Endothelial cell of umbilical vein (primary cell): ENCODE measurements at regions not wholly inside any gene's neighbourhood (a gene's known extent, or its start where the extent isn't known, plus 50 kb on each side); places are given as distances from the start of the nearest gene placed in this dataset.

Experiments used
- BruUV-seq: library from RNA; stranded (reverse); fragments of 400-500 nt; replicated peaks from 2 replicates; lab custom pipeline; 2021; lab: Mats Ljungman, UMichigan
- CTCF ChIA-PET: fragments of 300-600, 350-600 bp; sonication (Branson Sonifier 250); formaldehyde crosslinking; loops from one replicate; lab custom pipeline; 2021; ENCODE audit warnings: antibody characterized with exemption, inconsistent platforms; lab: Charles Lee
- POLR2A ChIA-PET: fragments of 300-600, 350-600 bp; sonication (Branson Sonifier 250); formaldehyde crosslinking; loops from one replicate; lab custom pipeline; 2021; ENCODE audit warnings: antibody characterized with exemption, inconsistent platforms; lab: Charles Lee
- DNase-seq: peaks from one replicate; pipeline ENCODE4 v3.0.0-alpha.2; 2011; ENCODE audit warnings: low read depth, low spot score
- FAIRE-seq: peaks from 2 replicates; lab custom pipeline; 2011; peaks lifted over from hg19 to GRCh38; lab: Jason Lieb, UNC
- H2AFZ ChIP-seq: 2 replicates; pipeline ENCODE4 v1.6.0; 2012; ENCODE audit warnings: low read depth, low read length, control low read depth, inconsistent platforms
- H3K27ac ChIP-seq: 2 replicates; pipeline ENCODE4 v1.5.1; 2011; ENCODE audit warnings: low read depth, mild to moderate bottlenecking, control low read depth, low read length, moderate library complexity; ENCODE audit not compliant: insufficient read depth
- H3K27me3 ChIP-seq, 2 experiments: 2 replicates each; pipeline versions ENCODE4 v1.6.0 to v1.6.1; 2011; ENCODE audit warnings: low read length in 2 of 2, mixed read lengths in 1 of 2; ENCODE audit not compliant: control insufficient read depth in 2 of 2, insufficient read depth in 2 of 2
- H3K36me3 ChIP-seq, 2 experiments: 2 replicates in 1 of 2; 3 replicates in 1 of 2; pipeline ENCODE4 v1.5.1; 2011; ENCODE audit warnings: low read length in 2 of 2, mild to moderate bottlenecking in 1 of 2, moderate library complexity in 1 of 2; ENCODE audit not compliant: control insufficient read depth in 2 of 2, insufficient read depth in 2 of 2; ENCODE audit errors: extremely low read depth in 1 of 2
- H3K4me1 ChIP-seq: 3 replicates; pipeline ENCODE4 v1.5.1; 2011; ENCODE audit warnings: mild to moderate bottlenecking, low read length; ENCODE audit not compliant: control insufficient read depth, insufficient read depth; ENCODE audit errors: extremely low read depth
- H3K4me2 ChIP-seq: 2 replicates; pipeline ENCODE4 v1.6.1; 2011; ENCODE audit warnings: low read length, control low read depth, mixed read lengths; ENCODE audit not compliant: insufficient read depth
- H3K4me3 ChIP-seq, 3 experiments: fragments of 200-600 bp in 1 of 3; sonication (generic), shearing (Covaris generic) in 1 of 3; replicated peaks in 1 of 3; 2 replicates each; pipeline ENCODE4 v1.5.1; 2011 to 2016; ENCODE audit warnings: control low read depth in 3 of 3, low read length in 3 of 3, mild to moderate bottlenecking in 2 of 3, inconsistent platforms in 1 of 3, low read depth in 1 of 3, moderate library complexity in 1 of 3; ENCODE audit not compliant: insufficient read depth in 1 of 3
- H3K79me2 ChIP-seq: 2 replicates; pipeline ENCODE4 v1.6.0; 2012; ENCODE audit warnings: low read length, inconsistent platforms; ENCODE audit not compliant: control insufficient read depth, insufficient read depth
- H3K9ac ChIP-seq: replicated peaks from 2 replicates; pipeline ENCODE3; 2011; ENCODE audit warnings: low read length, control low read depth; ENCODE audit not compliant: insufficient read depth; ENCODE audit errors: extremely low read depth
- H3K9me1 ChIP-seq: replicated peaks from 3 replicates; pipeline ENCODE4 v1.6.0; 2011; ENCODE audit warnings: mild to moderate bottlenecking, low read length; ENCODE audit not compliant: control insufficient read depth, insufficient read depth; ENCODE audit errors: extremely low read depth
- H3K9me3 ChIP-seq: replicated peaks from 2 replicates; pipeline ENCODE4 v1.5.1; 2012; ENCODE audit warnings: low read length, inconsistent platforms; ENCODE audit not compliant: control insufficient read depth, insufficient read depth
- H4K20me1 ChIP-seq: replicated peaks from 2 replicates; pipeline ENCODE3; 2011; ENCODE audit warnings: mild to moderate bottlenecking, low read length; ENCODE audit not compliant: control insufficient read depth, insufficient read depth; ENCODE audit errors: extremely low read depth
- CTCF ChIP-seq, 2 donors: IDR thresholded peaks; 1 replicate in 1 of 2; 2 replicates in 1 of 2; pipeline ENCODE4 v1.5.1; 2011; ENCODE audit warnings: low read length in 2 of 2, mild to moderate bottlenecking in 2 of 2, moderate library complexity in 2 of 2, control low read depth in 1 of 2, inconsistent platforms in 1 of 2, low read depth in 1 of 2; ENCODE audit not compliant: insufficient read depth in 1 of 2; ENCODE audit errors: extremely low read depth in 1 of 2
- EZH2 ChIP-seq: IDR thresholded peaks from 2 replicates; pipeline ENCODE4 v1.6.1; 2012; ENCODE audit warnings: borderline replicate concordance, low read depth, mild to moderate bottlenecking, moderate library complexity, low read length, inconsistent platforms; ENCODE audit not compliant: severe bottlenecking
- FOS ChIP-seq: IDR thresholded peaks from 2 replicates; pipeline ENCODE4 v1.6.1; 2011; ENCODE audit warnings: mild to moderate bottlenecking, low read length, moderate library complexity, borderline replicate concordance; ENCODE audit not compliant: insufficient read depth
- GATA2 ChIP-seq: IDR thresholded peaks from 2 replicates; pipeline ENCODE4 v1.7.0; 2011; ENCODE audit warnings: low read depth, mild to moderate bottlenecking, moderate library complexity, mixed read lengths, low read length; ENCODE audit not compliant: insufficient read length, insufficient read depth
- JUN ChIP-seq: IDR thresholded peaks from 2 replicates; pipeline ENCODE4 v1.6.1; 2011; ENCODE audit warnings: borderline replicate concordance, low read depth; ENCODE audit not compliant: insufficient read length, insufficient read depth
- MAX ChIP-seq: IDR thresholded peaks from 2 replicates; pipeline ENCODE4 v1.6.1; 2011; ENCODE audit not compliant: insufficient read depth, insufficient read length
- MYC ChIP-seq: IDR thresholded peaks from one replicate; pipeline ENCODE4 v1.6.1; 2011; ENCODE audit warnings: mild to moderate bottlenecking, low read depth, low read length
- POLR2A ChIP-seq: IDR thresholded peaks from 2 replicates; pipeline ENCODE4 v1.6.1; 2012; ENCODE audit warnings: low read depth, mild to moderate bottlenecking, control low read depth, low read length
- POLR2AphosphoS5 ChIP-seq: IDR thresholded peaks from 2 replicates; pipeline ENCODE4 v1.6.1; 2012; ENCODE audit warnings: low read depth, mild to moderate bottlenecking, control low read depth, low read length, moderate library complexity; ENCODE audit not compliant: insufficient read depth
- dilution Hi-C: fragments of 300-500 bp; cut with MboI; formaldehyde crosslinking; loops from one replicate; pipeline ENCODE4 v1.15.0; 2019; ENCODE audit warnings: low sequenced_read_pairs; ENCODE audit not compliant: extremely low pct_ligation_motif_present
- intact Hi-C: fragments of 100-400 bp; cut with micrococcal nuclease; formaldehyde crosslinking; loops from one replicate; pipeline ENCODE4 v1.10.0; 2022

- dilution Hi-C loops = no loop called here
- ChIA-PET CTCF (no interaction called here), POLR2A (no interaction called here)
- H3K79me2 ChIP-seq = no peaks in the 10 kb centered on the region
- no TSS peak for BruUV-seq
- H3K36me3 ChIP-seq = no peaks in the 10 kb centered on the region
- no peak overlapping the region for H3K27ac ChIP-seq
- H3K9me1 ChIP-seq = no peaks in the 10 kb centered on the region
- H3K27me3 ChIP-seq = no peaks in the 10 kb centered on the region
- DNase-seq = no peak
- TF ChIP-seq FOS (no peak), EZH2 (no peak), CTCF (IDR thresholded peaks at IDR 0.05; ENCODE audit: extremely low read depth in 1 of 2, insufficient read depth in 1 of 2, low read depth in 1 of 2, low read length in 2 of 2) (no peak), POLR2A (no peak), POLR2AphosphoS5 (no peak), MAX (no peak), GATA2 (no peak), MYC (no peak), JUN (no peak)
- H3K9ac ChIP-seq = no peak overlapping the region
- H3K9me3 ChIP-seq = no peaks in the 10 kb centered on the region
- no peak overlapping the region for H3K4me3 ChIP-seq
- FAIRE-seq = no peak
- intact Hi-C loops = no loop called here
- H3K4me2 ChIP-seq = no peak overlapping the region
- H4K20me1 ChIP-seq = no peaks in the 10 kb centered on the region
- no peak overlapping the region for H2AFZ ChIP-seq
- no peaks in the 10 kb centered on the region for H3K4me1 ChIP-seq
Measured at GRCh38 chr1:219713981-219714381, 101.1 kb upstream of the ZC3H11B start.
